HEK293T (cell line): ENCODE measurements at regions not wholly inside any gene's neighbourhood (a gene's known extent, or its start where the extent isn't known, plus 50 kb on each side); places are given as distances from the start of the nearest gene placed in this dataset.

Experiments used
- CTCF ChIA-PET: fragments of 350-600 bp; formaldehyde crosslinking; extraction: SDS; loops from one replicate; lab custom pipeline; 2021; ENCODE audit warnings: antibody characterized with exemption, inconsistent platforms; lab: Yijun Ruan, JAX
- POLR2A ChIA-PET: fragments of 350-600 bp; formaldehyde crosslinking; extraction: SDS; loops from one replicate; lab custom pipeline; 2020; ENCODE audit warnings: antibody characterized with exemption, inconsistent platforms; lab: Yijun Ruan, JAX
- DNase-seq: peaks from one replicate; pipeline ENCODE4 v3.0.0; 2012; ENCODE audit warnings: mixed read lengths; ENCODE audit errors: extremely low spot score
- ARNT ChIP-seq: fragments of 450-650 bp; IDR thresholded peaks from 2 replicates; pipeline ENCODE4 v1.6.1; 2017; ENCODE audit warnings: mild to moderate bottlenecking
- BHLHE40 ChIP-seq: fragments of 450-650 bp; IDR thresholded peaks from 2 replicates; pipeline ENCODE4 v1.6.1; 2016; ENCODE audit warnings: mild to moderate bottlenecking, moderate library complexity, borderline replicate concordance
- CTBP1 ChIP-seq: fragments of 450-650 bp; IDR thresholded peaks from 2 replicates; pipeline ENCODE4 v1.6.1; 2016; ENCODE audit warnings: borderline replicate concordance
- ELF4 ChIP-seq: fragments of 450-650 bp; IDR thresholded peaks from 2 replicates; pipeline ENCODE4 v1.6.1; 2017; ENCODE audit warnings: antibody characterized with exemption
- FOXA1 ChIP-seq: fragments of 450-650 bp; IDR thresholded peaks from 2 replicates; pipeline ENCODE4 v1.6.1; 2016; ENCODE audit warnings: mild to moderate bottlenecking
- FOXK2 ChIP-seq: fragments of 450-650 bp; IDR thresholded peaks from 2 replicates; pipeline ENCODE4 v1.6.1; 2016; ENCODE audit warnings: mild to moderate bottlenecking
- FOXM1 ChIP-seq: fragments of 450-650 bp; IDR thresholded peaks from 2 replicates; pipeline ENCODE4 v1.6.1; 2017; ENCODE audit warnings: mild to moderate bottlenecking, borderline replicate concordance
- HDGF ChIP-seq: fragments of 450-650 bp; IDR thresholded peaks from 2 replicates; pipeline ENCODE4 v1.6.1; 2017; ENCODE audit warnings: antibody characterized with exemption, borderline replicate concordance
- L3MBTL2 ChIP-seq: fragments of 450-650 bp; conservative IDR thresholded peaks from 2 replicates; pipeline ENCODE4 v1.6.1; 2016; ENCODE audit warnings: mild to moderate bottlenecking
- LEF1 ChIP-seq: fragments of 450-650 bp; IDR thresholded peaks from 2 replicates; pipeline ENCODE4 v1.6.1; 2017; ENCODE audit warnings: mild to moderate bottlenecking, borderline replicate concordance
- NFRKB ChIP-seq: fragments of 450-650 bp; IDR thresholded peaks from 2 replicates; pipeline ENCODE4 v1.6.1; 2016; ENCODE audit warnings: mild to moderate bottlenecking, moderate library complexity
- PKNOX1 ChIP-seq: fragments of 450-650 bp; IDR thresholded peaks from 2 replicates; pipeline ENCODE4 v1.6.1; 2016
- SP1 ChIP-seq: fragments of 450-650 bp; IDR thresholded peaks from 2 replicates; pipeline ENCODE4 v1.6.1; 2017
- SUZ12 ChIP-seq: fragments of 450-650 bp; IDR thresholded peaks from 2 replicates; pipeline ENCODE4 v1.6.1; 2016; ENCODE audit warnings: mild to moderate bottlenecking
- TARDBP ChIP-seq: fragments of 450-650 bp; IDR thresholded peaks from 2 replicates; pipeline ENCODE4 v1.6.1; 2016
- ZNF384 ChIP-seq: fragments of 450-650 bp; IDR thresholded peaks from 2 replicates; pipeline ENCODE4 v1.6.1; 2016

DNA sequence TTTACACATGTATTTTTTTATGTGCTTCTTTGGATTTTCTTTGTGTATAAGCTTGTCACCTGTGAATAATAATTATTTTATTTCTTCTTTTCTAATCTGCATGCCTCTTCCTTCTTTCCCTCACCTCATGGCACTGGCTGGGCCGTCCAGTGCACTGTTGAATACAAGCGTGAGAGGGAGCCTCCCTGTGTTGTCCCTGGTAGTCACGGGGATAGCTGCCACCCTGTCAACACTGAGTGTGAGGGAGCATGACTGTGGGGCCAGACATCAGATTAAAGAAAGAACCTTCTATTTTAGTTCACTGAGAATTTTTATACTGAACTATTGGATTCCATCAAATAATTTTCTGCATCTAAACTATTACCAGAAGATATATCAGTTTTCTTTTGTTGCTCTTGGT is 187.9 kb downstream of the CDC14C start:
- ChIA-PET CTCF (no interaction called here), POLR2A (no interaction called here)
- no peak for DNase-seq
- TF ChIP-seq NFRKB (no peak), SUZ12 (no peak), LEF1 (no peak), FOXM1 (no peak), ZNF384 (no peak), SP1 (no peak), ELF4 (no peak), CTBP1 (no peak)

DNA sequence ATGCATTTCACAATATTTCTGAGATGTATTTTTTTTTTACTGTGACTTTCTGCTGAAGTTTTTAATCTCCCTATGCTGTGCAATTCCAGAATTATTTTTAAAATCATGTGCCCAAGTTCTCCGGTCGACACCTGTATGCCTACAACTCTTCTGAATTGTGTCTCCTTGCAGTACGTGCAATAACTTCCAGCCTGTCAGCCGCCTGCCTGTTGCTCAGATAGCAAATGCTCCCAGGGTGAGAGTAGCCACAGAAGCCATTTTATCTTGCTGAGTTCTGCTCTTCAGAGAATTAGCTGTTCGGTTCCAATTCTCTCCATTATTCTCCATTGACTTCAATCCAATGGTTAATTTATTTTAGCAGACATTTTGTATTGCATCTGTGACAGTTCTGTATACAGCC is 188.3 kb downstream of the CDC14C start:
- TF ChIP-seq FOXA1, result no peak
- TF ChIP-seq L3MBTL2, result no peak
- TF ChIP-seq PKNOX1, result no peak
- TF ChIP-seq LEF1, result no peak
- no peak for TF ChIP-seq ELF4
- no peak for TF ChIP-seq TARDBP
- TF ChIP-seq BHLHE40, result no peak
- no peak for TF ChIP-seq NFRKB
- TF ChIP-seq ZNF384, result no peak
- TF ChIP-seq HDGF, result no peak
- TF ChIP-seq SP1, result no peak
- no peak for TF ChIP-seq FOXK2
- TF ChIP-seq FOXM1, result no peak
- ChIA-PET POLR2A (no interaction called here), CTCF (no interaction called here)
- DNase-seq, result no peak

- POLR2A ChIA-PET, result no interaction called here
- no peak for TF ChIP-seq FOXA1
- TF ChIP-seq ARNT, result no peak
- TF ChIP-seq L3MBTL2, result no peak
- TF ChIP-seq NFRKB, result no peak
- TF ChIP-seq SP1, result no peak
- no peak for TF ChIP-seq ELF4
- TF ChIP-seq FOXK2, result no peak
- no peak for TF ChIP-seq PKNOX1
- no peak for TF ChIP-seq TARDBP
- no peak for TF ChIP-seq FOXM1
- TF ChIP-seq SUZ12, result no peak
- TF ChIP-seq CTBP1, result no peak
- no peak for TF ChIP-seq HDGF
- TF ChIP-seq LEF1, result no peak
- no peak for TF ChIP-seq BHLHE40
- TF ChIP-seq ZNF384, result no peak
- no peak for DNase-seq
Measured at GRCh38 chr7:49119706-49120105, 195.4 kb downstream of the CDC14C start.

DNA sequence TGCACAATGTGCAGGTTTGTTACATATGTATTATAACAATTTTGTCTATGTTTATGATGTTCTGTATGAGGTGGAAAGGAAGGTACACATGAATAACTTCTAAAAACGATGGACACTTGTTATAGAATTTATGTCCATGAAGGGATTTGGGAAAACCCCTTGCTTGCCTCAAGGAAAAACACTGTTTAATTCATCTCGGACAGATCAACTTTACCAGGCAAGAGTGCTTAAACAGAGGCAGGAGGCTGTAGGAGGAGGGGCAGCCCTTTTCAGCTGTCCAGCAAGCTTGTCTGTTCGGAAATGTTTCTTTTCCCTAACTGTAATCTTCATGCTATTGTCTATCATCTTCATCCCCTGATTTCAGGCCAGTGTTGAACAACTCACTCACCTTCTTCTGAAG is 200.9 kb downstream of the CDC14C start:
- TF ChIP-seq FOXM1 (no peak), NFRKB (no peak), FOXK2 (no peak), SUZ12 (no peak), SP1 (no peak), BHLHE40 (no peak), PKNOX1 (no peak), ZNF384 (no peak), TARDBP (no peak), ARNT (no peak), L3MBTL2 (no peak), CTBP1 (no peak), FOXA1 (no peak), HDGF (no peak), ELF4 (no peak), LEF1 (no peak)
- no peak for DNase-seq
- POLR2A ChIA-PET, result no interaction called here
- CTCF ChIA-PET, result no interaction called here

More at GRCh38 chr7:49119706-49120105, 195.4 kb downstream of the CDC14C start:
- CTCF ChIA-PET, result no interaction called here

DNA sequence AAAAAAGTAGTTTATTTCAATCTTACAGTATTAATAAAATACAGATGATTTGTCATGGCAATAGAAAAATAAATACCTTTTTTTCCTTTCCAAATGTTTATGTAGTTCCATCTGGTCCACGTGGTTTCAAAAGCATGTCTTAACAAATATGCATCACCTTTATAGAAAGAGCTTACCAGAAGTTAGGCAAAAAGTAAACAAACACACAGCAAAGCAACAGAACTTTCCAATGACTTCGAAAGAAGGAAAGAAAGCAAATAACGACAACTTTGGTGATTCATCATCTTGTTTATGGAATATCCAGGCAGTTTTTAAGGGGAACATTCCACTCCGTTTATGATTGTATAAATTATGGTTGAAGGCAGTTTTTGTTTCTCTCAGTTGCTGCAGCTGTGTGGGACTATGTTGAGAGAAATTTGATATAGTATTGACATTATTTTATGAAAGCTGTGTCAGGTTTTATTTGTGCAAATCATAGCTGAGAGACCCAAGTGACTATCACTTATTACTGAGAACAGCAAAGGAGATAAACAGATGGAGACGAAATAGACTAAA is 203.1 kb downstream of the CDC14C start:
- DNase-seq, result no peak
- POLR2A ChIA-PET, result no interaction called here
- TF ChIP-seq NFRKB, result no peak
- TF ChIP-seq ZNF384, result no peak
- TF ChIP-seq SP1, result no peak
- TF ChIP-seq SUZ12, result no peak
- TF ChIP-seq LEF1, result no peak
- TF ChIP-seq L3MBTL2, result no peak
- no peak for TF ChIP-seq BHLHE40
- TF ChIP-seq CTBP1, result no peak
- no peak for TF ChIP-seq FOXK2
- no peak for TF ChIP-seq PKNOX1
- TF ChIP-seq HDGF, result no peak
- TF ChIP-seq ARNT, result no peak
- no peak for TF ChIP-seq FOXA1
- TF ChIP-seq ELF4, result no peak
- no peak for TF ChIP-seq TARDBP
- TF ChIP-seq FOXM1, result no peak
- CTCF ChIA-PET, result no interaction called here
